NT2/D1 (cell line): ENCODE measurements at regions not wholly inside any gene's neighbourhood (a gene's known extent, or its start where the extent isn't known, plus 50 kb on each side); places are given as distances from the start of the nearest gene placed in this dataset.

Experiments
- YY1 ChIP-seq: IDR thresholded peaks from 2 replicates; pipeline ENCODE4 v1.6.1; 2011; ENCODE audit not compliant: insufficient read length, insufficient read depth
- ZNF274 ChIP-seq: IDR thresholded peaks from 2 replicates; pipeline ENCODE4 v1.6.1; 2011; ENCODE audit warnings: mild to moderate bottlenecking, low read depth, low read length

GRCh38 chr16:85274924-85275323 lies 162.7 kb upstream of the CIBAR2 start:
- no peak for TF ChIP-seq ZNF274
- TF ChIP-seq YY1, result no peak
